HG03439 (cell line): ENCODE measurements at regions not wholly inside any gene's neighbourhood (a gene's known extent, or its start where the extent isn't known, plus 50 kb on each side); places are given as distances from the start of the nearest gene placed in this dataset.

Source experiments
- ATAC-seq: cut with Tn5 transposase; IDR thresholded peaks from one replicate; pipeline ENCODE4 v1.9.1; 2021; ENCODE audit warnings: mild to moderate bottlenecking, moderate library complexity; ENCODE audit not compliant: unreplicated experiment

GRCh38 chr13:106433066-106433465 is 102.4 kb downstream of the EFNB2 start:
- ATAC-seq, result no peak

- ATAC-seq, result no peak
Measured at GRCh38 chr13:106432636-106433035, 102.8 kb downstream of the EFNB2 start.

- ATAC-seq, result no peak
Measured at GRCh38 chr13:106426909-106427308, 108.6 kb downstream of the EFNB2 start.

- ATAC-seq, result no peak
Measured at GRCh38 chr13:106425661-106426060, 109.8 kb downstream of the EFNB2 start.

- ATAC-seq, result no peak
Measured at GRCh38 chr13:106424805-106425204, 110.7 kb downstream of the EFNB2 start.

GRCh38 chr13:106423530-106423929 is 111.9 kb downstream of the EFNB2 start:
- ATAC-seq, result no peak

GRCh38 chr13:106418556-106418955 is 116.9 kb downstream of the EFNB2 start:
- no peak for ATAC-seq

- no peak for ATAC-seq
Measured at GRCh38 chr13:106417467-106418110, 117.9 kb downstream of the EFNB2 start.

GRCh38 chr13:106416645-106417044 is 118.8 kb downstream of the EFNB2 start:
- ATAC-seq, result no peak

- no peak for ATAC-seq
Measured at GRCh38 chr13:106415971-106416370, 119.5 kb downstream of the EFNB2 start.

GRCh38 chr13:106415442-106415841 is 120.0 kb downstream of the EFNB2 start:
- ATAC-seq, result no peak

- ATAC-seq, result no peak
Measured at GRCh38 chr13:106407338-106407737, 128.1 kb downstream of the EFNB2 start.

GRCh38 chr13:106405731-106406130 is 129.7 kb downstream of the EFNB2 start:
- no peak for ATAC-seq

- ATAC-seq, result no peak
Measured at GRCh38 chr13:106403280-106403679, 132.2 kb downstream of the EFNB2 start.

GRCh38 chr13:106402866-106403265 is 132.6 kb downstream of the EFNB2 start:
- ATAC-seq, result no peak

GRCh38 chr13:106401081-106401480 is 134.4 kb downstream of the EFNB2 start:
- no peak for ATAC-seq

GRCh38 chr13:106400289-106400688 is 135.2 kb downstream of the EFNB2 start:
- no peak for ATAC-seq

GRCh38 chr13:106398289-106398688 is 137.2 kb downstream of the EFNB2 start:
- ATAC-seq, result no peak

- no peak for ATAC-seq
Measured at GRCh38 chr13:106393776-106394175, 141.7 kb downstream of the EFNB2 start.

GRCh38 chr13:106391681-106392080 is 143.8 kb downstream of the EFNB2 start:
- no peak for ATAC-seq

- ATAC-seq, result no peak
Measured at GRCh38 chr13:106391271-106391670, 144.2 kb downstream of the EFNB2 start.

- no peak for ATAC-seq
Measured at GRCh38 chr13:106390367-106390766, 145.1 kb downstream of the EFNB2 start.

GRCh38 chr13:106385654-106386053 is 149.8 kb downstream of the EFNB2 start:
- no peak for ATAC-seq
